SKM-1 treated with dmso at 0.1 percent for 144 hours (cell line): ENCODE measurements at regions not wholly inside any gene's neighbourhood (a gene's known extent, or its start where the extent isn't known, plus 50 kb on each side); places are given as distances from the start of the nearest gene placed in this dataset.
"Not testable (repeated sequence)": the region's sequence is repeated elsewhere in the genome, so short reads cannot be mapped to it uniquely, and the experiment has no call there.

Experiments used
- DNase-seq: peaks from one replicate; lab custom pipeline; 2025; ENCODE audit not compliant: unreplicated experiment; lab: John Stamatoyannopoulos, UW

GRCh38 chr20:48531505-48531904, 296.3 kb downstream of the PREX1 start:
- DNase-seq = no peak

- no peak for DNase-seq
Measured at GRCh38 chr20:48530957-48531356, 296.8 kb downstream of the PREX1 start.

GRCh38 chr20:48528346-48528745, 299.5 kb downstream of the PREX1 start:
- DNase-seq = no peak

GRCh38 chr20:48527771-48528170, 300.0 kb downstream of the PREX1 start:
- no peak for DNase-seq

GRCh38 chr20:48526936-48527335, 300.9 kb downstream of the PREX1 start:
- no peak for DNase-seq

GRCh38 chr20:48525400-48525799, 302.4 kb downstream of the PREX1 start:
- no peak for DNase-seq

- no peak for DNase-seq
Measured at GRCh38 chr20:48524582-48524981, 303.2 kb downstream of the PREX1 start.

- DNase-seq = no peak
Measured at GRCh38 chr20:48523191-48523995, 304.4 kb downstream of the PREX1 start.

- DNase-seq = no peak
Measured at GRCh38 chr20:48521121-48521520, 306.7 kb downstream of the PREX1 start.

GRCh38 chr20:48516196-48516595, 311.6 kb downstream of the PREX1 start:
- DNase-seq = not testable (repeated sequence)

- DNase-seq = not testable (repeated sequence)
Measured at GRCh38 chr20:48514577-48514976, 313.2 kb downstream of the PREX1 start.

- not testable (repeated sequence) for DNase-seq
Measured at GRCh38 chr20:48512539-48512938, 315.3 kb downstream of the PREX1 start.

- DNase-seq = not testable (repeated sequence)
Measured at GRCh38 chr20:48505066-48505465, 322.7 kb downstream of the PREX1 start.

- DNase-seq = no peak
Measured at GRCh38 chr20:48503166-48503815, 324.5 kb downstream of the PREX1 start.

GRCh38 chr20:48502758-48503157, 325.0 kb downstream of the PREX1 start:
- DNase-seq = no peak

- DNase-seq = no peak
Measured at GRCh38 chr20:48502016-48502415, 325.8 kb downstream of the PREX1 start.

- not testable (repeated sequence) for DNase-seq
Measured at GRCh38 chr20:48500900-48501299, 326.9 kb downstream of the PREX1 start.

GRCh38 chr20:48498939-48499338, 328.9 kb downstream of the PREX1 start:
- DNase-seq = not testable (repeated sequence)

GRCh38 chr20:48498125-48498524, 329.7 kb downstream of the PREX1 start:
- not testable (repeated sequence) for DNase-seq

- DNase-seq = no peak
Measured at GRCh38 chr20:48493966-48494365, 333.8 kb downstream of the PREX1 start.

- DNase-seq = not testable (repeated sequence)
Measured at GRCh38 chr20:48493331-48493730, 334.5 kb downstream of the PREX1 start.

GRCh38 chr20:48492715-48493070, 335.1 kb downstream of the PREX1 start:
- DNase-seq = no peak
